Erythroblast (primary cell): ENCODE measurements at regions not wholly inside any gene's neighbourhood (a gene's known extent, or its start where the extent isn't known, plus 50 kb on each side); places are given as distances from the start of the nearest gene placed in this dataset.

Source experiments
- GATA1 ChIP-seq: IDR thresholded peaks from 2 replicates; pipeline ENCODE4 v1.6.1; 2011; ENCODE audit warnings: low read depth, mild to moderate bottlenecking, control low read depth, low read length, moderate library complexity
- POLR2A ChIP-seq: IDR thresholded peaks from 2 replicates; pipeline ENCODE4 v1.6.1; 2011; ENCODE audit warnings: mild to moderate bottlenecking, low read length

DNA sequence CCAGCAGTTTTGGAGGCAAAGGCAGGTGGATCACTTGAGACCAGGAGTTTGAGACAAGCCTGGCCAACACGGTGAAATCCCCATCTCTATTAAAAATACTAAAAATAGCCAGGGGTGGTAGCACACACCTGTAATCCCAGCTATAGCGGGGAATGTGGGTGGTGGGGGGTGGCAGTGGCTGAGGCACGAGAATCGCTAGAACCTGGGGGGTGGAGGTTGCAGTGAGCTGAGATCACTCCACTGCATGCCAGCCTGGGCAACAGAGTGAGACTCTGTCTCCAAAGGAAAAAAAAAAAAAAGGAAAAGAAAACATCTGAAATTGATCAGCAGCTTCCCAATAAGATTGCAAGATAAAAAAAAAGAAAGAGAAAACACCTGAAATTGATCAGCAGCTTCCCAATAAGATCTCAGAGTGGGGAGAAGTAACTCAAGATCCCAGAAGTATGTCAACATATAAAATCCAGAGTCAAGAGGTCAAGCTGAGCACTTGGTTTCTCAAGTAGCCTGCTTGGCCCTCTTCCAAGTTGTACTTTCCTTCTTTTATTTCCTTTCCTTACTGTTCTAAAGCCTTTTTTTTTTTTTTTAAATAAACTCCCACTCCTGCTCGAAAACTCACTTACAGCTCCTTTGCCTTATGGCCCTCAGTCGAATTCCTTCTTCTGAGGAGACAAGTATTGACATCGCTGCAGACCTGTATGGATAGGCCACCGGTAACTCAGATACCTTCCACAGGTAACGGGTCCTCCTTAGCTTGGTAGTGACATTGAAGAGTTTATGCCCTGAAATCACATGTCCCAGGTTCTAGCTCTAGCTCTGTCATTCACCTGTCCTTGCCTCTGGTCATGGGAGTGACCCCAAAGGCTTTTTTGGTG is 368.5 kb upstream of the SYNCRIP start:
- TF ChIP-seq POLR2A, result no peak
- TF ChIP-seq GATA1, result no peak
